Duodenal mucosa (tissue), 2 donors: ENCODE measurements at regions not wholly inside any gene's neighbourhood (a gene's known extent, or its start where the extent isn't known, plus 50 kb on each side); places are given as distances from the start of the nearest gene placed in this dataset.

Source experiments
- H3K27ac ChIP-seq: one replicate; pipeline ENCODE4 v1.7.0; 2013; ENCODE audit warnings: low read depth, low read length
- H3K27me3 ChIP-seq, 2 donors: one replicate each; pipeline ENCODE4 v1.7.0; 2013; ENCODE audit warnings: low read length in 2 of 2, control low read depth in 1 of 2; ENCODE audit not compliant: insufficient read depth in 2 of 2, control insufficient read depth in 1 of 2
- H3K36me3 ChIP-seq, 2 donors: one replicate each; pipeline ENCODE4 v1.7.0; 2013; ENCODE audit warnings: low read length in 2 of 2, control low read depth in 1 of 2; ENCODE audit not compliant: insufficient read depth in 2 of 2, control insufficient read depth in 1 of 2
- H3K4me1 ChIP-seq, 2 donors: one replicate each; pipeline ENCODE4 v1.7.0; 2013; ENCODE audit warnings: low read length in 2 of 2, control low read depth in 1 of 2; ENCODE audit not compliant: insufficient read depth in 2 of 2, control insufficient read depth in 1 of 2
- H3K4me3 ChIP-seq, 2 donors: one replicate each; pipeline ENCODE4 v1.7.0; 2013; ENCODE audit warnings: low read length in 2 of 2, low read depth in 1 of 2
- H3K9ac ChIP-seq, 2 donors: one replicate each; pipeline ENCODE4 v1.7.0; 2013; ENCODE audit warnings: low read length in 2 of 2, low read depth in 1 of 2
- H3K9me3 ChIP-seq, 2 donors: one replicate each; pipeline ENCODE4 v1.7.0; 2013; ENCODE audit warnings: low read length in 2 of 2, control low read depth in 1 of 2; ENCODE audit not compliant: control insufficient read depth in 1 of 2

GRCh38 chr2:150320608-150321007 lies 166.9 kb downstream of the RND3 start:
- Histone ChIP-seq H3K27me3 (no peaks in the 10 kb centered on the region), H3K4me1 (peaks cover 5 to 6% of the 10 kb centered on the region in 2 donors), H3K4me3 (no peak overlapping the region), H3K9ac (no peak overlapping the region), H3K36me3 (no peaks in the 10 kb centered on the region), H3K9me3 (peaks cover 0 to 2% of the 10 kb centered on the region in 2 donors), H3K27ac (no peak overlapping the region)

DNA sequence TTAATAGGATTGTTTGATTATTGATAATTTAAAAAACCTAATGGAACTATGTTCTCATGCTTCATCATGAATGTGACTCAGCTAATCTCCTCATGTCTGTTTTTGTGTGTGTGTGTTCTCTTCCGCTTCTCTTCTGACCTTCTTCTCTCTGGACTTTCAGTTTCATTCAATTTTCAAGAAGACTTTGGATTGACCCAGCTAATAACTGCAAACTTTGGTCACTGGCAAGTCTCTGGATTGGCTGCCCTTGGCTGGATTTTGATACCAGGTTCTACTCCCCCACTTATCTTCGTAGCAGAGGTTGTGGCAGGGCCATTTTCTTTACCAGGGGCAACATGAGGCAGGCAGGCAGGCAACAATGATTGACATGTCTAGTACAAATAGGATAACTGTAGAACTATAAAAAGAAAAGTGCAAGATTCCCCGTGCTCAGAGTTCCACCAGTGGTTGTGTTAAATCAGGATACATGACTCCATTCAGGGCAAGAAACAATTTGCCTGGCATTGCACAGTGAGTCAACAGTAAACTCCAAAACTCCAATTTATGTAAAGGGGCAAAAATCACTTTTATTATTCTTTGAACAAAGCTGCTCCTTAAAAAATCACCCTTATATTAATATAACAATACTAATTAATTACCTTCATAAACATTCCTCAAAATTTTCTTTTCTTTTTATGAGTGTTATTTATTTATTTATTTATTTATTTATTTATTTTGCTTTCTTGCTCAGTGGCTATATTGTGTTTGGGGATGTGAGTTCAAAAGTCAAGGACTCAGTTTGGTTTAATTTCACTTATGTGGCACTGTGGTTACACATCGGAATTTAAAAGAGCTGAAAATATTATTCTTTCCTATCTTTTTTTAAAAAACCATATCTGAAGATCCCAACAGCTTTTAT lies 167.6 kb downstream of the RND3 start:
- H3K36me3 ChIP-seq: no peaks in the 10 kb centered on the region
- no peaks in the 10 kb centered on the region for H3K27me3 ChIP-seq
- peaks cover 0 to 4% of the 10 kb centered on the region in 2 donors for H3K9me3 ChIP-seq
- no peak overlapping the region for H3K27ac ChIP-seq
- peaks cover 5 to 6% of the 10 kb centered on the region in 2 donors for H3K4me1 ChIP-seq
- H3K9ac ChIP-seq: no peak overlapping the region
- no peak overlapping the region for H3K4me3 ChIP-seq

GRCh38 chr2:150319085-150319484 lies 168.4 kb downstream of the RND3 start:
- Histone ChIP-seq H3K36me3 (no peaks in the 10 kb centered on the region), H3K27me3 (no peaks in the 10 kb centered on the region), H3K27ac (no peak overlapping the region), H3K4me3 (no peak overlapping the region), H3K9me3 (peaks cover 0 to 4% of the 10 kb centered on the region in 2 donors), H3K4me1 (peaks cover 5 to 6% of the 10 kb centered on the region in 2 donors), H3K9ac (no peak overlapping the region)

- H3K9ac ChIP-seq: no peak overlapping the region
- H3K4me1 ChIP-seq: peaks cover 17 to 18% of the 10 kb centered on the region in 2 donors
- no peaks in the 10 kb centered on the region for H3K27me3 ChIP-seq
- no peak overlapping the region for H3K4me3 ChIP-seq
- H3K36me3 ChIP-seq: no peaks in the 10 kb centered on the region
- no peak overlapping the region for H3K27ac ChIP-seq
- peaks cover 0 to 9% of the 10 kb centered on the region in 2 donors for H3K9me3 ChIP-seq
Observed at GRCh38 chr2:150312271-150312670, 175.2 kb downstream of the RND3 start.

DNA sequence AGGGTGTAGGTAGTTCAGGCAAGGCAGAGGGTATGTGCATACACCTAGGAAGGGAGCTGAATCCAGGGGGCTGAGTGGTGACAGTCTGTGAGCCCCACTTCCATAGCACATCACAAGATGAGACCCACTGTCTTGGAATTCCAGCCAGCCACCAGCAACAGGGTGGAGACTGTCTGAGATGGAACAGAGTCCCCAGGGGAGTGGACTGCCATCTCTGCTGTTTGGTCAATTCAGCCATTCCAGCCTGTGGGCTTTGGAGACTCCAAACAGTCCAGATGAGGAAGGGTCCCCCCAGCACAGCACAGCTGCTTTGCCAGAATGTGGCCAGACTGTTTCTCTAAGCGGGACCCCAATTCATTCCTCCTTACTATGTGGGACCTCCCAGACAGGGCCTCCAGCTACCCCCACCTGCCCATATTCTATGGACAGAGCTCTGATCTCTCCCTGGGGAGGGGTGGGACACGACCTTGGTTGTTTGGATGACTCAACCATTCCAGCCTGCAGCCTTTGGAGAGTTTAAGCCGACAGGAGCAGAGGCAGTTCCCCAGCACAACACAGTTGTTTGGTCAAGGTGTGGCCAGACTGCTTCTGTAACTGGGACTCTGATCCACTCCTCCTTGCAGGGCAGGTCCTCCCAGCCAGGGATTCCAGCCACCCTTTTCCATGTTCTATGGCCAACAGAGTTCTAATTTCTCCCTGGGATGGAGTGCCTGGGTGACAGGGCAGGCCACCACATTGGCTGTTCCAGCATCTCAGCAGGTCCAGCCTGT lies 178.0 kb downstream of the RND3 start:
- peaks cover 2 to 5% of the 10 kb centered on the region in 2 donors for H3K9me3 ChIP-seq
- H3K4me1 ChIP-seq: peaks cover 17 to 18% of the 10 kb centered on the region in 2 donors
- H3K36me3 ChIP-seq: no peaks in the 10 kb centered on the region
- H3K27ac ChIP-seq: no peak overlapping the region
- H3K27me3 ChIP-seq: no peaks in the 10 kb centered on the region
- peak overlapping the region in 1 of 2 donors; percentile 21 for H3K4me3 ChIP-seq
- no peak overlapping the region for H3K9ac ChIP-seq

GRCh38 chr2:150307258-150307657 lies 180.2 kb downstream of the RND3 start:
- no peaks in the 10 kb centered on the region for H3K36me3 ChIP-seq
- peaks cover 17 to 18% of the 10 kb centered on the region in 2 donors for H3K4me1 ChIP-seq
- no peak overlapping the region for H3K4me3 ChIP-seq
- H3K27ac ChIP-seq: no peak overlapping the region
- H3K9me3 ChIP-seq: peaks cover 8 to 12% of the 10 kb centered on the region in 2 donors
- H3K9ac ChIP-seq: no peak overlapping the region
- no peaks in the 10 kb centered on the region for H3K27me3 ChIP-seq

DNA sequence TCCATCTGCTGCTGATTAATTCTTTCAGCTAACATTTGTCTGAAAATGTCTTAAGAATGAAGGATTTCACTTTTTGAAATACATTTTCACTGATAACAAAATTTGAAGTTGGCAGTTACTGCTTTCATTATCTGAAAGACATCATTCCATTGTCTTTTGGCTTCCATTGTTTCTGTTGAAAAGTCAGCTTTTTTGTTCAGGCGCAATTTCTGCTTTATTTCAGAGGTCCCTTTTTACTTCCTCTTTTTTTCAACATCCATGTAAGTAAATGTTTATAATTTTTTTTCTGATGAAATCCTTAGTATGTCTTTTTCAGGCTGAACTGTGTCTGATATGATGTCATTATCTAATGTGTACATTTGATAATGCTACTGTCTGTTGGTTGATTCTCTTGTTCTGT lies 184.2 kb downstream of the RND3 start:
- Histone ChIP-seq H3K4me1 (no peaks in the 10 kb centered on the region), H3K9ac (no peak overlapping the region), H3K36me3 (no peaks in the 10 kb centered on the region), H3K9me3 (peaks cover 8 to 17% of the 10 kb centered on the region in 2 donors), H3K4me3 (no peak overlapping the region), H3K27me3 (no peaks in the 10 kb centered on the region), H3K27ac (no peak overlapping the region)

DNA sequence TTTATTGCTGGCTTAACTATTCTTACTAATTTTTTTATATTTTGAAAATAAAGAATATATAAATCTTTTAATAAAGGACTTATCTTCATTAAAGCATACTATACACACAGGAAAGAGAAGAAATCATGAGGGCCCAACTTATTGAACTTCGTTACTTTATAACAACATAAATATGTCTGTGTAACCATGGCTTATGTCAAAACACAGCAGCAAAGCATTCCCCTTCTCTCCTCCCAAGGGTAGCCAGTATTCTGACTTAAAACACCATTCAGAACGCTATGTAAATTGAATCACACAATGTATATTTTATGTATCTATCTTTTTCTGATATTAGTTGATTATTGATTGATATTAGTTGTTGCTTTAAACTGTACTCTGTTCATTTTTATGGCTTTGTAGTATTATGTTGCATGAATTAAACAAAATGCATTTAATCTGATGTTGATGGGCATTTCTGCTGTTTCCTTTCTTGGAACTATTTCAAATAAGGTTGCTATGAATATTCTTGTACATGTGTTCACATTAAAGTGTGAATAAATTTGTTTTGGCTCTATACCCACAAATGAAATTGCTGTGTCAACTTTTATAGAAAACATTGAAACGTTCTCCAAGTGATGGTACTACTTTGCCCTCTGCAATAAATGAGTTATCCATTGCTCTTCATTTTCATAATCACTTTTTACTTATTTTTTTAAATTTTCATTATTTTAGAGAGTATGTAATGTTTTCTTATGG lies 188.7 kb downstream of the RND3 start:
- no peak overlapping the region for H3K4me3 ChIP-seq
- no peaks in the 10 kb centered on the region for H3K36me3 ChIP-seq
- H3K4me1 ChIP-seq: no peaks in the 10 kb centered on the region
- H3K27me3 ChIP-seq: no peaks in the 10 kb centered on the region
- no peak overlapping the region for H3K9ac ChIP-seq
- H3K9me3 ChIP-seq: peaks cover 4 to 13% of the 10 kb centered on the region in 2 donors
- no peak overlapping the region for H3K27ac ChIP-seq

- H3K4me1 ChIP-seq: no peaks in the 10 kb centered on the region
- H3K27me3 ChIP-seq: no peaks in the 10 kb centered on the region
- H3K4me3 ChIP-seq: no peak overlapping the region
- no peak overlapping the region for H3K9ac ChIP-seq
- H3K9me3 ChIP-seq: peaks cover 0 to 5% of the 10 kb centered on the region in 2 donors
- no peaks in the 10 kb centered on the region for H3K36me3 ChIP-seq
- no peak overlapping the region for H3K27ac ChIP-seq
Observed at GRCh38 chr2:150296770-150297546, 190.5 kb downstream of the RND3 start.
